ENCODE measurements at regions not wholly inside any gene's neighbourhood (a gene's known extent, or its start where the extent isn't known, plus 50 kb on each side); places are given as distances from the start of the nearest gene placed in this dataset.
"Not testable (repeated sequence)": the region's sequence is repeated elsewhere in the genome, so short reads cannot be mapped to it uniquely, and the experiment has no call there.

GRCh38 chr2:388752-389151 lies 100.9 kb upstream of the ALKAL2 start:
- TF ChIP-seq CTCF (IDR thresholded peaks at IDR 0.05); POLR2AphosphoS5 (IDR thresholded peaks at IDR 0.05; ENCODE audit: insufficient read depth in 1 of 2, low read depth in 1 of 2): not testable (repeated sequence)

Data from vagina (tissue), 2 donors.